ENCODE measurements at regions not wholly inside any gene's neighbourhood (a gene's known extent, or its start where the extent isn't known, plus 50 kb on each side); places are given as distances from the start of the nearest gene placed in this dataset.

- Histone ChIP-seq H3K27me3 (ENCODE audit: control insufficient read depth, insufficient read depth, low read length) (no peaks in the 10 kb centered on the region), H3K4me3 (ENCODE audit: low read depth, low read length) (no peak overlapping the region), H3K36me3 (ENCODE audit: control insufficient read depth, insufficient read depth, low read length) (no peaks in the 10 kb centered on the region)
- no peak for DNase-seq (ENCODE audit: low read depth)
- no peak for TF ChIP-seq CTCF (IDR thresholded peaks at IDR 0.05; ENCODE audit: insufficient read depth, low read length, poor library complexity, severe bottlenecking)
Observed at GRCh38 chr17:36881323-36881722, 56.0 kb upstream of the LHX1 start.

DNA sequence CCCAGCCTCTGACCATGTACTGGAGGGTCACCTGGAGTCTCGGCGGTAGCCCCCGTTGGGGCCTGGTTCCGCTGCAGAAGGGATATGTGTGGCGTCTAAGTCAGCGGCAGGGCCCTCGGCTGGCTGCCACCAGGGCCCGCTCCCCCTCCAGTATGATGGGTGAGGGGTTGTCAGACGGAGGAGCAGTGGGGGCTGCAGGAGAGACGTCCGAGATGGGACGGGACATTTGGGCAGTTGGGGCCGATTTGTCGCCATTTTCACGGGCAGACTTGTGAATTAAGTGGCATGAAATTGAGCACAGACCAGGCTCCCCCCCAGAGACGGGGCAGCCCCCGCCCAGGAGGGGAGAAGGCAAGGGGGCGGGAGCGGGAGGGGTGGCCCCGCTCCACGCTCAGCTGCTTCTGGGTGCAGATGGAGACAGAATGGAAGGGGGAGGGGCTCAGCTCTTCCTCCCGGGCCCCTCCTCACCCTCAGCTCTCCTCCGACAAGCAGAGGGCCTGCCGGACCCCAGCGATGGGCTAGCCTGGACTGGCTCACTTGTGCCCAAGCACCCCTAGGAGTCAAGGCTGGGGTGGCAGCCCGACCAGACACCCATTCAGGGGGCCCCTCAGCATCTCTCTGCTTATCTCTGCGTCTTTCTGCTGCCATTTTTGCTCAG is 52.7 kb upstream of the LHX1 start:
- Histone ChIP-seq H3K27me3 (ENCODE audit: control insufficient read depth, insufficient read depth, low read length) (no peaks in the 10 kb centered on the region), H3K4me3 (ENCODE audit: low read depth, low read length) (no peak overlapping the region), H3K36me3 (ENCODE audit: control insufficient read depth, insufficient read depth, low read length) (no peaks in the 10 kb centered on the region)
- DNase-seq (ENCODE audit: low read depth), result no peak
- no peak for TF ChIP-seq CTCF (IDR thresholded peaks at IDR 0.05; ENCODE audit: insufficient read depth, low read length, poor library complexity, severe bottlenecking)

GRCh38 chr17:36885153-36885735 is 52.0 kb upstream of the LHX1 start:
- H3K27me3 ChIP-seq (ENCODE audit: control insufficient read depth, insufficient read depth, low read length), result no peaks in the 10 kb centered on the region
- TF ChIP-seq CTCF (IDR thresholded peaks at IDR 0.05; ENCODE audit: insufficient read depth, low read length, poor library complexity, severe bottlenecking), result no peak
- no peak for DNase-seq (ENCODE audit: low read depth)
- no peak overlapping the region for H3K4me3 ChIP-seq (ENCODE audit: low read depth, low read length)
- H3K36me3 ChIP-seq (ENCODE audit: control insufficient read depth, insufficient read depth, low read length), result no peaks in the 10 kb centered on the region

DNA sequence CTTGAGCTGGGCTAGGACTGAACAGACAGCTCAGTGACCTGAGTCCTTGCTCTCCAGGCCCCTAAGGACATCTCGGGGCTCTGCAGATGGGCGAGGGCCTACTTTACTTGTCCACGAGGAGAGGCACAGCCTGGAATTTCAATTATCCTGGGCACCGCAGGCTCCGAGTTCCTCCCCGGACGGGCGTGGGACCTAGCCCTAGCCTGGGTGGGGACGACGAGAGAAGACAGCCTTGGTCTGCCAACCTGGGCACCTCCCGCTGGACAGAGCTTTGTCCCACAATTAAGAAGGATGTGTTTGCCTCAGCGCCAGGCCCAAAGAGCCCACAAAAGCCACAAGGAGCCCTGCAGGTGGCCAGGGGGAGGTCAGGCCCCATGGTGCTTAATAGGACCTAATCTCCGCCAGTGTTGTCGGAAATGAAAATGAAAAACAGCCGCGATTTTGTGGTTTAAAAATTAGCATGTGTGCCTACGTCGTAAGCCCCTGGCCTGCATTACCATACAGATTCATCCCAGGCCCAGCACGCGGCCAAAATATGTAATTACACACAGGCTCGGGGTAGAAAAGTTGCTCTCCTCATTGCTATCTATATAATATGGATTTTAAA is 51.4 kb upstream of the LHX1 start:
- Histone ChIP-seq H3K4me3 (ENCODE audit: low read depth, low read length) (no peak overlapping the region), H3K27me3 (ENCODE audit: control insufficient read depth, insufficient read depth, low read length) (no peaks in the 10 kb centered on the region), H3K36me3 (ENCODE audit: control insufficient read depth, insufficient read depth, low read length) (no peaks in the 10 kb centered on the region)
- no peak for TF ChIP-seq CTCF (IDR thresholded peaks at IDR 0.05; ENCODE audit: insufficient read depth, low read length, poor library complexity, severe bottlenecking)
- DNase-seq (ENCODE audit: low read depth), result no peak

All from kidney epithelial cell (primary cell).